Astrocyte of the spinal cord (primary cell): ENCODE measurements at regions not wholly inside any gene's neighbourhood (a gene's known extent, or its start where the extent isn't known, plus 50 kb on each side); places are given as distances from the start of the nearest gene placed in this dataset.

ENCODE experiments used
- DNase-seq: peaks from one replicate; pipeline ENCODE4 v3.0.0; 2011; ENCODE audit warnings: low read depth, low spot score
- H3K4me3 ChIP-seq: 2 replicates; pipeline ENCODE4 v1.5.1; 2011; ENCODE audit warnings: low read depth, mild to moderate bottlenecking, low read length, moderate library complexity
- in situ Hi-C: cut with HindIII; loops from 2 replicates; pipeline ENCODE4 v1.10.0; 2017; ENCODE audit warnings: low sequenced_read_pairs
- TF ChIP-seq, protein P1 (sequence below): IDR thresholded peaks from 2 replicates; pipeline ENCODE4 v1.5.1; 2012; ENCODE audit warnings: low read depth, mild to moderate bottlenecking, low read length, inconsistent platforms

DNA sequence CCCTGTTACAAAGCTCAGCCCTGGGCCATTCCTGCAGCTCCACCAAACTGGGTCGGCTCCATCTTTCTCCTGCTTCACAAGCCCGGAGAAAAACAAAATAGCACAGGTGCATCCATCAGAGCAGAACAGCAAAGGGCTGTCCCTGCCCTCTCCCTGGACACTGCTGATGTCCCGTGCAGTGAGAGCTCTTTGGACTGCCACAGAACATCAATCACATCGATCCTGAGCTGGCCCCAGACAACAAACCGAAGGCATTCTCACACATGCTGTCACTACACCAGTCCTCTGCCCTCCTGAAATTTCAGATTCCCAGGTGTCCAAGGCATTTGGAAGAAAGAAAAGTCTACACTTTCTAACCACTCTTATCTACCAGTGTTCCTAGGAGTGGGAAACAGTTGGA, 427.1 kb upstream of the ZMIZ1 start:
- no peak overlapping the region for H3K4me3 ChIP-seq
- TF ChIP-seq, protein P1, sequence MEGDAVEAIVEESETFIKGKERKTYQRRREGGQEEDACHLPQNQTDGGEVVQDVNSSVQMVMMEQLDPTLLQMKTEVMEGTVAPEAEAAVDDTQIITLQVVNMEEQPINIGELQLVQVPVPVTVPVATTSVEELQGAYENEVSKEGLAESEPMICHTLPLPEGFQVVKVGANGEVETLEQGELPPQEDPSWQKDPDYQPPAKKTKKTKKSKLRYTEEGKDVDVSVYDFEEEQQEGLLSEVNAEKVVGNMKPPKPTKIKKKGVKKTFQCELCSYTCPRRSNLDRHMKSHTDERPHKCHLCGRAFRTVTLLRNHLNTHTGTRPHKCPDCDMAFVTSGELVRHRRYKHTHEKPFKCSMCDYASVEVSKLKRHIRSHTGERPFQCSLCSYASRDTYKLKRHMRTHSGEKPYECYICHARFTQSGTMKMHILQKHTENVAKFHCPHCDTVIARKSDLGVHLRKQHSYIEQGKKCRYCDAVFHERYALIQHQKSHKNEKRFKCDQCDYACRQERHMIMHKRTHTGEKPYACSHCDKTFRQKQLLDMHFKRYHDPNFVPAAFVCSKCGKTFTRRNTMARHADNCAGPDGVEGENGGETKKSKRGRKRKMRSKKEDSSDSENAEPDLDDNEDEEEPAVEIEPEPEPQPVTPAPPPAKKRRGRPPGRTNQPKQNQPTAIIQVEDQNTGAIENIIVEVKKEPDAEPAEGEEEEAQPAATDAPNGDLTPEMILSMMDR: no peak
- in situ Hi-C loops: no loop called here
- no peak for DNase-seq

GRCh38 chr10:78642269-78642816, 426.4 kb upstream of the ZMIZ1 start:
- TF ChIP-seq, protein P1: no peak
- H3K4me3 ChIP-seq: no peak overlapping the region
- no peak for DNase-seq
- in situ Hi-C loops: no loop called here

- TF ChIP-seq, protein P1: no peak
- in situ Hi-C loops: no loop called here
- H3K4me3 ChIP-seq: no peak overlapping the region
These were observed 425.3 kb upstream of the ZMIZ1 start for GRCh38 chr10:78643513-78643912.

DNA sequence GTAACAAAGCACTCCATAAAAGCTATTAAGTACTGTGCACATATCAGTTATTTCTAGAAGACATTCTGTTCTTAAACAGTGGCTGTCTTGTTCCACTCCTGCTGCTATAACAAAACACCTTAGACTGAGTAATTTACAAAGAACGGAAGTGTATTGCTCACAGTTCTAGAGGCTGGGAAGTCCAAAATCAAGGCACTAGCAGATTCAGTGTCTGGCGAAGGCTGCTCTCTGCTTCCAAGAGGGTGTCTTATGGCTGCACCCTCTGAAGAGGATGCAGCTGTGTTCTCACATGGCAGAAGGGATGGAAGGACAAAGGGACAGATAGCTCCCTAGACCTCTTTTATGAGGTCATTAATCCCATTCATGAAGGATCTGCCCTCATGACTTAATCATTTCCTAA, 424.2 kb upstream of the ZMIZ1 start:
- TF ChIP-seq, protein P1: no peak
- in situ Hi-C loops: no loop called here
- H3K4me3 ChIP-seq: no peak overlapping the region
- no peak for DNase-seq

More at GRCh38 chr10:78643513-78643912, 425.3 kb upstream of the ZMIZ1 start:
- no peak for DNase-seq

DNA sequence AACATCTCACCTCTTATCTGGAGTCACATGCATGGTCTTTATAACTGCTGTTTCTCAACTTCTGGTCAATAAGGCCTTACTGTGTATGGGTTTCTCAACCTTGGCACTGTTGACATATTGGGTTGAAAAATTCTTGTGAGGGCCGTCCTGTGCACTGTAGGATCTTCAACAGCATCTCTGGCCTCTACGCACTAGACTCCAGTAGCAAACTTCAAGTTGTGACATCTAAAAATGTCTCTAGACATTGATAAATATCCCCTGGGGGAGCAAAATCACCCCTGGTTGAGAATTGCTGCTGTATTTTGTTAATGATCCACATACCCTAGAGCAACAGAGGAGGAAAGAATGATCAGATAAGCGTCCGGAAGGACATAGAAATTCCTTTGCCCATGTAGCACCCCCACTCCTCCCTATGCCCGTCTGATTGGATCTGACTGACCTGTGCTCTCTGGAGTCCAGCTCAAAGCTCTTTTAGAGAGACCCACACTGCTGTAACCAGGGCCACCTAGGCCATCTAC, 423.5 kb upstream of the ZMIZ1 start:
- H3K4me3 ChIP-seq: no peak overlapping the region
- in situ Hi-C loops: no loop called here
- DNase-seq: no peak
- TF ChIP-seq, protein P1: no peak

DNA sequence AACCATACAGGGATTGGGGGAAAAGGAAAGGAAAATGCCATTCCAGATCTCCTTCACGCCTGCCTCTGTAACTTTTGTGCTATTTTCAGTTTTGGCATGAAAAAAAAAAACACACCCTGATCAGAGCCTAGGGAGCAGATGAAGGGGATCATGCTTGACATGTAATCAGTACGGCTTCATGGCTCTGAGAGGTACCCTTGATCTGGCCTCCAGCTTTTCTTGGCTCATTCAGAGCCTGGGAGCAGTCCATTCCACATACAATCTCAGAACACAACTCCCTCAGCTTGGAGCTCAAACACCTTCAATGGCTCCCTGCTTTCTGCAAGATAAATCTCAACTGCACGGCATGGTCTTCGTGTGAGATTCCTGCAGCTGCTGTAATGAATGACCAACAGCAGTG, 422.8 kb upstream of the ZMIZ1 start:
- no peak overlapping the region for H3K4me3 ChIP-seq
- in situ Hi-C loops: no loop called here
- DNase-seq: no peak
- TF ChIP-seq, protein P1: no peak
